Neuronal stem cell (in vitro differentiated cells): ENCODE measurements at regions not wholly inside any gene's neighbourhood (a gene's known extent, or its start where the extent isn't known, plus 50 kb on each side); places are given as distances from the start of the nearest gene placed in this dataset.
A peak's percentile ranks its signal among the peaks of the same experiment; 100 is the strongest.

Experiments
- DNase-seq: peaks from one replicate; pipeline ENCODE4 v3.0.0-alpha.2; 2013; ENCODE audit warnings: low spot score
- H2AFZ ChIP-seq: one replicate; pipeline ENCODE4 v1.6.1; 2013; ENCODE audit warnings: mild to moderate bottlenecking, low read length, inconsistent platforms
- H2AK5ac ChIP-seq: 2 replicates; pipeline ENCODE4 v1.6.1; 2013; ENCODE audit warnings: low read depth, mild to moderate bottlenecking, inconsistent platforms, low read length, moderate library complexity, mixed read lengths
- H2BK120ac ChIP-seq: 2 replicates; pipeline ENCODE4 v1.6.1; 2013; ENCODE audit warnings: low read depth, mild to moderate bottlenecking, inconsistent platforms, low read length, moderate library complexity, mixed read lengths
- H2BK12ac ChIP-seq: one replicate; pipeline ENCODE4 v1.6.1; 2013; ENCODE audit warnings: low read length, inconsistent platforms
- H2BK15ac ChIP-seq: 2 replicates; pipeline ENCODE4 v1.6.1; 2013; ENCODE audit warnings: mild to moderate bottlenecking, low read length, inconsistent platforms, mixed read lengths
- H2BK5ac ChIP-seq: one replicate; pipeline ENCODE4 v1.6.1; 2013; ENCODE audit warnings: inconsistent platforms, mild to moderate bottlenecking, low read length, moderate library complexity
- H3K14ac ChIP-seq: one replicate; pipeline ENCODE4 v1.6.1; 2013; ENCODE audit warnings: low read length, inconsistent platforms
- H3K18ac ChIP-seq: 2 replicates; pipeline ENCODE4 v1.6.1; 2013; ENCODE audit warnings: low read length, inconsistent platforms
- H3K23ac ChIP-seq: 2 replicates; pipeline ENCODE4 v1.6.1; 2013; ENCODE audit warnings: low read depth, mild to moderate bottlenecking, mixed read lengths, low read length, inconsistent platforms; ENCODE audit not compliant: poor library complexity
- H3K27ac ChIP-seq: replicated peaks from 3 replicates; pipeline ENCODE4 v1.5.1; 2013; ENCODE audit warnings: low read length, inconsistent platforms
- H3K27me3 ChIP-seq, 3 experiments: 2 replicates each; pipeline ENCODE4 v1.6.1; 2013; ENCODE audit warnings: low read length in 3 of 3, mild to moderate bottlenecking in 2 of 3, inconsistent platforms in 1 of 3, low read depth in 1 of 3, mixed read lengths in 1 of 3, moderate library complexity in 1 of 3; ENCODE audit not compliant: control insufficient read depth in 3 of 3, insufficient read depth in 3 of 3
- H3K36me3 ChIP-seq, 2 donors: replicated peaks in 1 of 2; 2 replicates each; pipeline ENCODE4 v1.6.1; 2013; ENCODE audit warnings: low read length in 2 of 2; ENCODE audit not compliant: control insufficient read depth in 2 of 2, insufficient read depth in 2 of 2
- H3K4ac ChIP-seq: 2 replicates; pipeline ENCODE4 v1.6.1; 2013; ENCODE audit warnings: inconsistent platforms, mild to moderate bottlenecking, low read length, moderate library complexity
- H3K4me1 ChIP-seq, 2 donors: 1 replicate in 1 of 2; 2 replicates in 1 of 2; pipeline ENCODE4 v1.6.1; 2013; ENCODE audit warnings: low read length in 2 of 2, low read depth in 1 of 2; ENCODE audit not compliant: control insufficient read depth in 2 of 2, insufficient read depth in 1 of 2
- H3K4me2 ChIP-seq: one replicate; pipeline ENCODE4 v1.6.1; 2013; ENCODE audit warnings: mild to moderate bottlenecking, low read length, inconsistent platforms; ENCODE audit not compliant: insufficient read depth, poor library complexity, severe bottlenecking
- H3K4me3 ChIP-seq, 2 donors: 2 replicates each; pipeline ENCODE4 v1.5.1; 2013; ENCODE audit warnings: low read length in 2 of 2, mild to moderate bottlenecking in 2 of 2, inconsistent platforms in 1 of 2, moderate library complexity in 1 of 2
- H3K79me1 ChIP-seq: one replicate; pipeline ENCODE4 v1.6.1; 2013; ENCODE audit warnings: low read depth, mild to moderate bottlenecking, inconsistent platforms, low read length, moderate library complexity
- H3K9ac ChIP-seq: one replicate; pipeline ENCODE4 v1.6.1; 2013; ENCODE audit warnings: mild to moderate bottlenecking, low read depth, low read length, inconsistent platforms; ENCODE audit not compliant: poor library complexity
- H3K9me3 ChIP-seq, 2 donors: replicated peaks in 1 of 2; 2 replicates each; pipeline versions ENCODE3 to v1.6.1; 2013; ENCODE audit warnings: low read length in 2 of 2, mild to moderate bottlenecking in 2 of 2, inconsistent platforms in 1 of 2, low read depth in 1 of 2, mixed read lengths in 1 of 2, moderate library complexity in 1 of 2; ENCODE audit not compliant: control insufficient read depth in 2 of 2, insufficient read depth in 1 of 2
- H4K8ac ChIP-seq: one replicate; pipeline ENCODE4 v1.6.1; 2013; ENCODE audit warnings: low read depth, mild to moderate bottlenecking, inconsistent platforms, low read length, moderate library complexity
- H4K91ac ChIP-seq: one replicate; pipeline ENCODE4 v1.6.1; 2013; ENCODE audit warnings: low read length, low read depth, mild to moderate bottlenecking, inconsistent platforms; ENCODE audit not compliant: poor library complexity
- WGBS, 2 donors: extraction: QIAGEN DNeasy Blood & Tissue Kit; methylation state at CpG; one replicate each; pipeline ENCODE4 v1.1.7; 2013; ENCODE audit warnings: missing lambda C conversion rate in 2 of 2, mixed read lengths in 1 of 2; ENCODE audit not compliant: insufficient read length in 2 of 2, insufficient replicate concordance in 1 of 2; ENCODE audit errors: extremely low coverage in 2 of 2; 5-methylcytosine and 5-hydroxymethylcytosine counted together

- no peak overlapping the region for H3K4me2 ChIP-seq
- H3K4me1 ChIP-seq, result peaks cover 10 to 26% of the 10 kb centered on the region in 2 donors
- no peak overlapping the region for H3K4me3 ChIP-seq
- H2BK120ac ChIP-seq, result no peak overlapping the region
- no peak overlapping the region for H4K91ac ChIP-seq
- H3K36me3 ChIP-seq, result no peaks in the 10 kb centered on the region
- H3K23ac ChIP-seq, result no peak overlapping the region
- H4K8ac ChIP-seq, result no peak overlapping the region
- no peak overlapping the region for H2AK5ac ChIP-seq
- no peak overlapping the region for H2BK12ac ChIP-seq
- H3K4ac ChIP-seq, result no peak overlapping the region
- no peaks in the 10 kb centered on the region for H3K27me3 ChIP-seq
- H3K27ac ChIP-seq, result no peak overlapping the region
- no peaks in the 10 kb centered on the region for H3K9me3 ChIP-seq
- H2BK5ac ChIP-seq, result no peak overlapping the region
- WGBS, 2 donors, result no CpG with 5 or more reads among the region's 1 CpG
- H3K14ac ChIP-seq, result no peak overlapping the region
- no peak for DNase-seq
- H2BK15ac ChIP-seq, result no peak overlapping the region
- no peak overlapping the region for H3K18ac ChIP-seq
- no peaks in the 10 kb centered on the region for H3K79me1 ChIP-seq
- no peak overlapping the region for H3K9ac ChIP-seq
- no peak overlapping the region for H2AFZ ChIP-seq
Measured at GRCh38 chr18:26709897-26710296, 155.6 kb downstream of the AQP4 start.

- Histone ChIP-seq H3K4me1 (peaks cover 10 to 26% of the 10 kb centered on the region in 2 donors), H4K8ac (no peak overlapping the region), H3K27ac (no peak overlapping the region), H2BK120ac (no peak overlapping the region), H3K36me3 (no peaks in the 10 kb centered on the region), H3K14ac (no peak overlapping the region), H3K4me3 (no peak overlapping the region), H3K23ac (no peak overlapping the region), H3K4ac (no peak overlapping the region), H3K4me2 (no peak overlapping the region), H3K9ac (no peak overlapping the region), H3K79me1 (no peaks in the 10 kb centered on the region), H2BK12ac (no peak overlapping the region), H4K91ac (no peak overlapping the region), H3K9me3 (no peaks in the 10 kb centered on the region), H2AFZ (no peak overlapping the region), H2BK15ac (no peak overlapping the region), H3K27me3 (no peaks in the 10 kb centered on the region), H3K18ac (no peak overlapping the region), H2AK5ac (no peak overlapping the region), H2BK5ac (no peak overlapping the region)
- WGBS, 2 donors, result no CpG with 5 or more reads among the region's 7 CpGs
- peak; percentile 30 for DNase-seq
Measured at GRCh38 chr18:26708806-26709716, 156.4 kb downstream of the AQP4 start.

GRCh38 chr18:26706911-26707351, 158.6 kb downstream of the AQP4 start:
- Histone ChIP-seq H2BK15ac (no peak overlapping the region), H3K79me1 (no peaks in the 10 kb centered on the region), H3K9me3 (no peaks in the 10 kb centered on the region), H4K8ac (no peak overlapping the region), H2BK12ac (no peak overlapping the region), H3K4me3 (no peak overlapping the region), H3K23ac (no peak overlapping the region), H3K14ac (no peak overlapping the region), H4K91ac (no peak overlapping the region), H3K27ac (no peak overlapping the region), H2BK120ac (no peak overlapping the region), H3K4me2 (no peak overlapping the region), H3K4me1 (peaks cover 10 to 26% of the 10 kb centered on the region in 2 donors), H3K36me3 (no peaks in the 10 kb centered on the region), H2AK5ac (no peak overlapping the region), H3K9ac (no peak overlapping the region), H3K18ac (no peak overlapping the region), H3K27me3 (no peaks in the 10 kb centered on the region), H2BK5ac (no peak overlapping the region), H2AFZ (no peak overlapping the region), H3K4ac (no peak overlapping the region)
- no peak for DNase-seq
- WGBS, 2 donors, result no CpG with 5 or more reads among the region's 10 CpGs

GRCh38 chr18:26705757-26706156, 157.4 kb upstream of the KCTD1 start:
- Histone ChIP-seq H2BK120ac (no peak overlapping the region), H4K91ac (no peak overlapping the region), H3K4ac (no peak overlapping the region), H3K4me3 (no peak overlapping the region), H3K14ac (no peak overlapping the region), H3K23ac (no peak overlapping the region), H3K4me2 (no peak overlapping the region), H3K9me3 (no peaks in the 10 kb centered on the region), H2BK5ac (no peak overlapping the region), H3K4me1 (peaks cover 10 to 25% of the 10 kb centered on the region in 2 donors), H2AFZ (no peak overlapping the region), H4K8ac (no peak overlapping the region), H2BK15ac (no peak overlapping the region), H2AK5ac (no peak overlapping the region), H3K27me3 (no peaks in the 10 kb centered on the region), H3K79me1 (no peaks in the 10 kb centered on the region), H2BK12ac (no peak overlapping the region), H3K27ac (no peak overlapping the region), H3K9ac (no peak overlapping the region), H3K18ac (no peak overlapping the region), H3K36me3 (no peaks in the 10 kb centered on the region)
- no peak for DNase-seq
